GM12878 (cell line): ENCODE measurements at regions not wholly inside any gene's neighbourhood (a gene's known extent, or its start where the extent isn't known, plus 50 kb on each side); places are given as distances from the start of the nearest gene placed in this dataset.
A peak's percentile ranks its signal among the peaks of the same experiment; 100 is the strongest.

Experiments used
- ATAC-seq: fragments of 200-7000 bp; cut with Tn5 transposase; 3 replicates; pipeline ENCODE4 v1.9.1; 2020; ENCODE audit warnings: mild to moderate bottlenecking, moderate library complexity
- BruUV-seq: library from RNA; stranded (reverse); fragments of 400-500 nt; replicated peaks from 2 replicates; lab custom pipeline; 2021; lab: Mats Ljungman, UMichigan
- CTCF ChIA-PET: fragments of 300-600 bp; sonication (Branson Sonifier 250); formaldehyde crosslinking; extraction: SDS; loops from one replicate; lab custom pipeline; 2021; ENCODE audit warnings: inconsistent platforms; lab: Yijun Ruan, JAX
- POLR2A ChIA-PET: fragments of 350-600 bp; formaldehyde crosslinking; extraction: SDS; loops from one replicate; lab custom pipeline; 2021; ENCODE audit warnings: inconsistent platforms; lab: Charles Lee
- RAD21 ChIA-PET: fragments of 300-600 bp; sonication (Branson Sonifier 250); formaldehyde crosslinking; loops from one replicate; lab custom pipeline; 2023; ENCODE audit warnings: antibody characterized with exemption; ENCODE audit not compliant: unreplicated experiment; lab: Charles Lee
- SMC1A ChIA-PET: fragments of 300-600 bp; sonication (Branson Sonifier 250); formaldehyde crosslinking; loops from one replicate; lab custom pipeline; 2023; ENCODE audit not compliant: unreplicated experiment, uncharacterized antibody; lab: Charles Lee
- DNase-seq: peaks from one replicate; pipeline ENCODE4 v3.0.0-alpha.2; 2011; ENCODE audit warnings: low read depth, low spot score
- FAIRE-seq: peaks from 3 replicates; lab custom pipeline; 2011; peaks lifted over from hg19 to GRCh38; lab: Jason Lieb, UNC
- H2AFZ ChIP-seq: 2 replicates; pipeline ENCODE4 v1.6.0; 2011; ENCODE audit warnings: low read depth, low read length, control low read depth; ENCODE audit not compliant: control insufficient read depth
- H3K27ac ChIP-seq: 2 replicates; pipeline ENCODE4 v1.5.1; 2011; ENCODE audit warnings: control low read depth; ENCODE audit not compliant: control insufficient read depth, insufficient read depth
- H3K27me3 ChIP-seq, 2 experiments: replicated peaks in 1 of 2; 2 replicates each; pipeline versions ENCODE4 v1.6.0 to v1.6.1; 2011; ENCODE audit warnings: low read length in 1 of 2; ENCODE audit not compliant: control insufficient read depth in 2 of 2, insufficient read depth in 2 of 2
- H3K36me3 ChIP-seq, 2 experiments: 2 replicates each; pipeline ENCODE4 v1.5.1; 2011; ENCODE audit warnings: low read length in 1 of 2; ENCODE audit not compliant: control insufficient read depth in 2 of 2, insufficient read depth in 2 of 2
- H3K4me1 ChIP-seq: 2 replicates; pipeline ENCODE4 v1.6.1; 2011; ENCODE audit warnings: mild to moderate bottlenecking, low read length, moderate library complexity, mixed read lengths; ENCODE audit not compliant: control insufficient read depth, insufficient read depth
- H3K4me2 ChIP-seq: 2 replicates; pipeline ENCODE4 v1.6.0; 2011; ENCODE audit warnings: control low read depth; ENCODE audit not compliant: control insufficient read depth, insufficient read depth
- H3K4me3 ChIP-seq: fragments of 200-600 bp; sonication (generic); 2 replicates; pipeline ENCODE4 v1.5.1; 2016
- H3K79me2 ChIP-seq: 2 replicates; pipeline ENCODE4 v1.6.0; 2011; ENCODE audit warnings: low read length; ENCODE audit not compliant: control insufficient read depth, insufficient read depth
- H3K9ac ChIP-seq: 2 replicates; pipeline ENCODE4 v1.8.0; 2011; ENCODE audit warnings: low read length, control low read depth, mixed read lengths; ENCODE audit not compliant: control insufficient read depth, insufficient read depth
- H3K9me3 ChIP-seq: replicated peaks from 3 replicates; pipeline ENCODE4 v1.5.1; 2011; ENCODE audit warnings: mild to moderate bottlenecking, low read length; ENCODE audit not compliant: control insufficient read depth, insufficient read depth
- H4K20me1 ChIP-seq: 2 replicates; pipeline ENCODE4 v1.6.0; 2011; ENCODE audit not compliant: control insufficient read depth, insufficient read depth
- BACH1 ChIP-seq: fragments of 450-650 bp; IDR thresholded peaks from 2 replicates; pipeline ENCODE4 v1.6.1; 2017; ENCODE audit warnings: mild to moderate bottlenecking, borderline replicate concordance
- BCL3 ChIP-seq: IDR thresholded peaks from 2 replicates; pipeline ENCODE4 v1.6.1; 2011; ENCODE audit warnings: borderline replicate concordance, low read depth, mild to moderate bottlenecking, moderate library complexity, low read length; ENCODE audit not compliant: insufficient read depth, poor library complexity, severe bottlenecking
- DPF2 ChIP-seq: fragments of 450-650 bp; IDR thresholded peaks from 2 replicates; pipeline ENCODE4 v1.6.1; 2017; ENCODE audit warnings: mild to moderate bottlenecking
- E2F8 ChIP-seq: fragments of 450-650 bp; IDR thresholded peaks from 2 replicates; pipeline ENCODE4 v1.6.1; 2018; ENCODE audit warnings: mild to moderate bottlenecking, low read depth, moderate library complexity; ENCODE audit not compliant: partially characterized antibody
- EZH2 ChIP-seq: IDR thresholded peaks from 2 replicates; pipeline ENCODE4 v1.6.1; 2012; ENCODE audit warnings: low read depth, mild to moderate bottlenecking, control low read depth, inconsistent platforms, low read length, borderline replicate concordance; ENCODE audit not compliant: control insufficient read depth
- HDAC2 ChIP-seq: fragments of 200-600 bp; sonication (generic); IDR thresholded peaks from 2 replicates; pipeline ENCODE4 v1.6.1; 2017
- JUNB ChIP-seq: IDR thresholded peaks from 2 replicates; pipeline ENCODE4 v1.6.1; 2016; ENCODE audit warnings: antibody characterized with exemption, mild to moderate bottlenecking
- KLF5 ChIP-seq: fragments of 450-650 bp; IDR thresholded peaks from 2 replicates; pipeline ENCODE4 v1.6.1; 2014; ENCODE audit warnings: mild to moderate bottlenecking; ENCODE audit not compliant: partially characterized antibody
- RAD21 ChIP-seq: IDR thresholded peaks from 2 replicates; pipeline ENCODE4 v1.6.1; 2011; ENCODE audit warnings: mild to moderate bottlenecking, low read depth, low read length, moderate library complexity; ENCODE audit not compliant: insufficient read depth
- REST ChIP-seq: IDR thresholded peaks from 2 replicates; pipeline ENCODE4 v1.6.1; 2012; ENCODE audit warnings: mild to moderate bottlenecking, low read depth, low read length
- SMC3 ChIP-seq: IDR thresholded peaks from 2 replicates; pipeline ENCODE4 v1.6.1; 2011; ENCODE audit warnings: low read length, improper control_type of control experiment, borderline replicate concordance
- SP1 ChIP-seq: IDR thresholded peaks from one replicate; pipeline ENCODE4 v1.6.1; 2011; ENCODE audit warnings: low read depth, low read length
- SRF ChIP-seq, 2 experiments: IDR thresholded peaks; 2 replicates each; pipeline ENCODE4 v1.6.1; 2011; ENCODE audit warnings: low read depth in 2 of 2, low read length in 2 of 2, mild to moderate bottlenecking in 1 of 2, moderate library complexity in 1 of 2
- STAT1 ChIP-seq: fragments of 450-650 bp; conservative IDR thresholded peaks from 2 replicates; pipeline ENCODE4 v1.6.1; 2014; ENCODE audit warnings: antibody characterized with exemption, mild to moderate bottlenecking
- TCF3 ChIP-seq: IDR thresholded peaks from 2 replicates; pipeline ENCODE4 v1.6.1; 2012; ENCODE audit warnings: low read depth, mild to moderate bottlenecking, low read length, borderline replicate concordance; ENCODE audit not compliant: insufficient read depth
- WRNIP1 ChIP-seq: IDR thresholded peaks from 2 replicates; pipeline ENCODE4 v1.6.1; 2011; ENCODE audit warnings: low read depth, low read length, improper control_type of control experiment, borderline replicate concordance
- WGBS: methylation state at CpG from one replicate; pipeline ENCODE4 v1.1.6; 2016; ENCODE audit warnings: low lambda C conversion rate; ENCODE audit not compliant: insufficient replicate concordance, insufficient coverage; ENCODE audit errors: missing lambda C conversion rate; 5-methylcytosine and 5-hydroxymethylcytosine counted together
- in situ Hi-C: fragments of 300-500 bp; cut with MboI; formaldehyde crosslinking; loops from 9 replicates; pipeline ENCODE4 v1.14.3; 2018; ENCODE audit warnings: mixed read lengths
- intact Hi-C: fragments of 100-400 bp; cut with micrococcal nuclease; formaldehyde crosslinking; loops from one replicate; pipeline ENCODE4 v1.14.2; 2022; ENCODE audit not compliant: unreplicated experiment

- no peak for TF ChIP-seq E2F8
- no peak for TF ChIP-seq HDAC2
- no peak for TF ChIP-seq RAD21
- no peak for TF ChIP-seq BCL3
- TF ChIP-seq WRNIP1 = no peak
- TF ChIP-seq STAT1 = no peak
- TF ChIP-seq, all 136 proteins: peak for 8
Observed at GRCh38 chr1:234697015-234697414, 87.0 kb upstream of the IRF2BP2 start (continued).

GRCh38 chr1:234696148-234696576, 86.2 kb upstream of the IRF2BP2 start:
- ATAC-seq (peak; percentile 76), FAIRE-seq (no peak), DNase-seq (peak; percentile 71)
- Histone ChIP-seq H3K4me3 (no peak overlapping the region), H3K27ac (peak overlapping the region; percentile 74), H2AFZ (peak overlapping the region; percentile 26; the same call in 1 of the 2 replicates), H4K20me1 (no peaks in the 10 kb centered on the region), H3K36me3 (no peaks in the 10 kb centered on the region), H3K9me3 (peaks cover 17% of the 10 kb centered on the region; the same call in 2 of the 3 replicates), H3K9ac (no peak overlapping the region), H3K79me2 (no peaks in the 10 kb centered on the region), H3K4me2 (peak overlapping the region; percentile 51), H3K4me1 (peaks cover 32% of the 10 kb centered on the region), H3K27me3 (no peaks in the 10 kb centered on the region)
- ChIA-PET SMC1A (interaction anchor here (0.9 to 12.3 kb wide), 8 partner anchors 23 to 387 kb away, joined by 3 to 255 read pairs (median 4); no protein-coding TSS in a partner anchor), RAD21 (interaction anchor here (1.2 to 6.4 kb wide), 5 partner anchors 28 to 315 kb away, joined by 3 to 74 read pairs (median 14); partner anchors contain the start of gene IRF2BP2), POLR2A (interaction anchor here (0.6 to 2.4 kb wide), 4 partner anchors 28 to 96 kb away, joined by 3 to 9 read pairs (median 8); no protein-coding TSS in a partner anchor), CTCF (interaction anchor here (1.2 to 1.3 kb wide), 2 partner anchors 34 to 95 kb away, joined by 3 read pairs; no protein-coding TSS in a partner anchor)
- in situ Hi-C loops (no loop called here), intact Hi-C loops (loop anchor here (2.0 kb wide), 2 partner anchors 35 to 147 kb away; no protein-coding TSS in a partner anchor)
- WGBS = 40% methylated on average over 11 of the region's 11 CpGs
- BruUV-seq = no TSS peak
- TF ChIP-seq TCF3 (no peak), SRF (IDR thresholded peaks at IDR 0.05; ENCODE audit: low read depth in 2 of 2, low read length in 2 of 2) (no peak), JUNB (peak; percentile 48), DPF2 (no peak), EZH2 (no peak), REST (no peak), KLF5 (peak; percentile 83), SP1 (no peak), BACH1 (no peak), SMC3 (peak; percentile 30; the same call in 1 of the 2 replicates)
